ENCODE measurements at regions not wholly inside any gene's neighbourhood (a gene's known extent, or its start where the extent isn't known, plus 50 kb on each side); places are given as distances from the start of the nearest gene placed in this dataset.

DNA sequence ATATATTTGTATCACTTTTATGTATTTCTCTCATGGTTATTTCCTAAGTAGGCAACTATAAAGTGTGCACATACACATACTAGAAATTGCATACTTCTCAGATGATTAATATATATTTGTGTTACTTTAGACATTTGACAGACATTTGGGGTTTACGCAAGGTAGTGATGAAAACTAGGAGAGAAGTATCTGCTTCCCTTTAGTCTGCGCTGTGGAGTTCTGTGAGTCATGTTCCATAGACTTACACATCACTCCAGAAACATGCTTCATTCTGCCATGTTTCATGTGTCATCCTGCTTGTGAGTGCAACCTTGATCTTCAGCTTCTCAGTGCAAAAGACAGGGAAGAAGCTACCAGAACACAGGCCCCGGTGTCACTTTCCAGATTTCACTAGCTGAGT lies 200.7 kb upstream of the BMP2 start:
- TF ChIP-seq POLR2AphosphoS5 (IDR thresholded peaks at IDR 0.05) (no peak), CTCF (IDR thresholded peaks at IDR 0.05) (no peak), POLR2A (IDR thresholded peaks at IDR 0.05) (no peak), EP300 (IDR thresholded peaks at IDR 0.05) (no peak)
